PFSK-1 (cell line): ENCODE measurements at regions not wholly inside any gene's neighbourhood (a gene's known extent, or its start where the extent isn't known, plus 50 kb on each side); places are given as distances from the start of the nearest gene placed in this dataset.

Experiments
- FOXP2 ChIP-seq: optimal IDR thresholded peaks from 2 replicates; pipeline ENCODE3; 2011; ENCODE audit warnings: borderline replicate concordance, control low read depth, inconsistent platforms; ENCODE audit not compliant: insufficient read depth; ENCODE audit errors: extremely low read length, extremely low read depth
- POLR2AphosphoS5 ChIP-seq: IDR thresholded peaks from 2 replicates; pipeline ENCODE4 v1.6.1; 2012; ENCODE audit warnings: low read depth, mild to moderate bottlenecking, control low read depth, low read length, moderate library complexity
- REST ChIP-seq, 2 experiments: IDR thresholded peaks; 2 replicates each; pipeline versions ENCODE4 v1.6.1 to v1.8.0; 2011 to 2012; ENCODE audit warnings: low read depth in 2 of 2, low read length in 2 of 2, control low read depth in 1 of 2, inconsistent platforms in 1 of 2, mild to moderate bottlenecking in 1 of 2, moderate library complexity in 1 of 2; ENCODE audit not compliant: insufficient read depth in 1 of 2
- SIN3A ChIP-seq: IDR thresholded peaks from 2 replicates; pipeline ENCODE4 v1.6.1; 2012; ENCODE audit warnings: mild to moderate bottlenecking, low read length, moderate library complexity, borderline replicate concordance; ENCODE audit not compliant: insufficient read depth
- TAF1 ChIP-seq: IDR thresholded peaks from 2 replicates; pipeline ENCODE4 v1.6.1; 2012; ENCODE audit warnings: low read length, control low read depth, borderline replicate concordance; ENCODE audit not compliant: insufficient read depth

- no peak for TF ChIP-seq FOXP2
- TF ChIP-seq TAF1, result no peak
- no peak for TF ChIP-seq SIN3A
- no peak for TF ChIP-seq REST (IDR thresholded peaks at IDR 0.05; ENCODE audit: insufficient read depth in 1 of 2, low read depth in 2 of 2, low read length in 2 of 2)
- TF ChIP-seq POLR2AphosphoS5, result no peak
Observed at GRCh38 chr11:47907499-47907898, 59.3 kb upstream of the NUP160 start.

GRCh38 chr11:47906066-47906465 lies 57.9 kb upstream of the NUP160 start:
- TF ChIP-seq REST (IDR thresholded peaks at IDR 0.05; ENCODE audit: insufficient read depth in 1 of 2, low read depth in 2 of 2, low read length in 2 of 2) (no peak), SIN3A (no peak), FOXP2 (no peak), POLR2AphosphoS5 (no peak), TAF1 (no peak)

- TF ChIP-seq SIN3A (no peak), POLR2AphosphoS5 (no peak), REST (IDR thresholded peaks at IDR 0.05; ENCODE audit: insufficient read depth in 1 of 2, low read depth in 2 of 2, low read length in 2 of 2) (no peak), TAF1 (no peak; the same call in 1 of the 2 replicates), FOXP2 (no peak)
Observed at GRCh38 chr11:47905358-47906059, 57.4 kb upstream of the NUP160 start.

GRCh38 chr11:47904808-47905207 lies 56.7 kb upstream of the NUP160 start:
- no peak for TF ChIP-seq FOXP2
- TF ChIP-seq POLR2AphosphoS5, result no peak
- no peak for TF ChIP-seq TAF1
- no peak for TF ChIP-seq REST (IDR thresholded peaks at IDR 0.05; ENCODE audit: insufficient read depth in 1 of 2, low read depth in 2 of 2, low read length in 2 of 2)
- TF ChIP-seq SIN3A, result no peak
